Posterior cingulate gyrus (tissue), 11 donors: ENCODE measurements at regions not wholly inside any gene's neighbourhood (a gene's known extent, or its start where the extent isn't known, plus 50 kb on each side); places are given as distances from the start of the nearest gene placed in this dataset.

Experiments used
- DNase-seq, 10 donors: peaks; one replicate each; pipeline versions ENCODE4 v3.0.0 to v3.0.0-alpha.2; 2020 to 2021; ENCODE audit warnings: mixed read lengths in 3 of 10
- intact Hi-C: fragments of 100-400 bp; cut with DNase I; formaldehyde crosslinking; loops from one replicate; pipeline ENCODE4 v1.15.1; 2023

DNA sequence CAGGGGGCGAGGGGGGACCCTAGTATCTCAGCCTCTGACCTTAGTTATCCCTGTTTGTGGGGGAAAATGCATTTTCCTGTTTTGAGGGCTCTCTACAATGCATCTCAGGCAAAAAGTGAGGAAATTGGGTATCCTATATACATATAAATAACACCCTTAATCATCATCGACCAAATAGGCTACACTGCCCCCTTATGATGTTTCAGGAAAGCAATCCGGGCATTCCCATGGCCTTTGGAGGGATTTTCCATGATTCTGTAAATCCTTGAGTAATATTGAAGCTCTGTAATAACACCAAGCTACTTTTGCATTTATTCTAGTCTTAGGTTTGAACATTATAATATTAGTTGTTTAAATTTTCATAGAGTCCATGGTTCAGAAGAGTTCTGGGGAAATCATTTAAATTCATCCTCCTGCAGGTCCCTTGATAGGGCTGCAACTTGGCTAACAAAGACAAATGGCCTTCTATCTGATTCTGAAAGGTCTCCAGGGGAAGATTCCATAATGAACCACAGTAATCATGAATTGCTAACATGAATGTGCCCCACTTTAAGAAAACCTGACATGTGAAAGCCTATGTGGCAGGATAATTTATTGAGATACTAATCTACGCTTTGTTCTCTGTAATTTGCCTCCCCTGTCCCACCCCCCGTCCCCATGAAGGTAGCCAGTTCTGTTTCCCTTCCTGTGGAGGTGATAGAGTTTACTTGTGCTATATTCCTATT, 91.5 kb upstream of the SCOC start:
- no peak for DNase-seq
- intact Hi-C loops = no loop called here

DNA sequence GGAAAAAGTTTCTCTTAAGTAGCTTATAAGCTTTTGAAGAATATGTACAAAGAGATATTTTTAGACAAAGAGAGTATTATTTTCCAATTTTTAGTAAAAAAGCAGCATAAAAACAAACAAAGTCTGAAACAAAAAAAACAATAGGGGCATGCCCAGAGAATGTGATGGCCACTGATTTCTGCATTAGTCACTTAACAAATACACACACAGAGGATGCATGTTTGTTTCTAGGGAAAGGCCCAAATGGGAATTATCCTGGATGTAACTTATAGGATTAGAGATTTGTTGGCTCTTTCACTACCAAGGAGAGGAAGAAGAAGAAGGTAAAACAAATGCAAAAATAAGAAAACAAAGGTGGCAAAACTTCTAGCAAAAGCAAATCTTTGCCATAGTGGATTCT, 95.9 kb upstream of the SCOC start:
- intact Hi-C loops = no loop called here
- DNase-seq = no peak

DNA sequence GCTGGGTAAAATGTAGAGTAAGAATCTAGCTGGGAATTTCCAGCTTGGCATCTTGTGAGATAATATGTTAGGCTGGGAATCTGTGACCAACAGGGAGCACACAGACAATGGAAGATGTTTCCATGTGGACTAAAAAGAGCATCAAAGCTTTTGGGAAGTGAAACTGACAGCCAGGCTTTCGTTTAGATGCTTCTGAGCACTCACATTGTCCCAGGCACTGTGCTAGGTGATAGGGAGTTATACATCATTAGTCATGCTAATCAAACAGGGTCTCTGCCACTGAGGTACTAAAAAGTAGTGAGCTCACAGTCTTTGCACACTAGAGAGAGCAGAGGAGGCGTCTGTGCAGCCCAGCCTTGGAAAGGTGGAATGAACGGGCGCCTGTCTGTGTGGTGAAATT, 101.9 kb upstream of the SCOC start:
- no peak for DNase-seq
- intact Hi-C loops = no loop called here

DNA sequence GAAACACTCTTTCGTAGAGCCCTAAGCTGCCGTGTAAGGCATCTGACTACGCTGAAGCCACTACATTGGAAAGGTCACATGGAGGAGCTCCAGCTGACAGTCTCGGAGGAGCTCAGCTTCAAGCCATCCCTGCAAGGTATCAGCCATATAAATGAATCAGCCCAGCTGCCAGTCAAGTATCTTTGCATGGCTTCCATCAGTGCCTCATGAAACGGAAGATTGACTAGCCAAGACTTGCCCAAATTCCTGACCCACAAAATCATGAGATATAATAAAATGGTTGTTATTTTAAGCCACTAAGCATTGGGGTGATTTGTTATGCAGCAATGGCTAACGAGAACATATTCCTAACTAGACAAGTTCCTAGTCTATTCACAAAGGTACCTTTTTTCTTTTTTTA, 104.1 kb upstream of the SCOC start:
- no peak for DNase-seq
- intact Hi-C loops = no loop called here

DNA sequence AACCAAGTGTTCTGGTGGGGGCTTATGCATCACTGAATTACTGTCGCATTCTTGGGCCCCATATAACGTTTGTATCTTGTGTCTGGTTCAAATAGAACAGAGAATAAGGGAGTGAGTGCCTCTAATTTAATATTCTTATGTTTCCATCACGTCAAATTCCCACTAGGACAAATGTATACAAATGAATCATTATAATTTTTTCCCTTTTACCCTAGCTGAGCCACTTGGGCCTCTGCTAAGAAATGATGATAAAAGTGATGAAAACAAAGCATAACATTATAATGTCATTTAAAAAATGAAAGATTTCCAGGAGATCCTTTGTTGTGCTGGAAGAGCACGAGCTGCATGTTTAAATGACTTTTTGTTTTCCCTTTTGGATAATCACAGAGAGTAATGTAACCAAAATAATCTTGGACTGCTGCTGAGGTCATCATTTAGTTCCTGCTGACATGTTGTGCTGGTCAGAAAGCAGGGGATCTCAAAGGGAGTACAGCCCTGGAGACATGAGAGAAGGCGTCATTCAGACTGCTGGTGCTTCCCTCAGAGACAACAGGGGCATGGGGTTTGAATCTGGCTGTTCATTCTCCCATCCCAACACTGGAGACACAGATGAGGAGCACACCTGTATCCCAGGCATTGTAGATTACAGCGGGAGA, 105.1 kb upstream of the SCOC start:
- intact Hi-C loops = no loop called here
- no peak for DNase-seq

DNA sequence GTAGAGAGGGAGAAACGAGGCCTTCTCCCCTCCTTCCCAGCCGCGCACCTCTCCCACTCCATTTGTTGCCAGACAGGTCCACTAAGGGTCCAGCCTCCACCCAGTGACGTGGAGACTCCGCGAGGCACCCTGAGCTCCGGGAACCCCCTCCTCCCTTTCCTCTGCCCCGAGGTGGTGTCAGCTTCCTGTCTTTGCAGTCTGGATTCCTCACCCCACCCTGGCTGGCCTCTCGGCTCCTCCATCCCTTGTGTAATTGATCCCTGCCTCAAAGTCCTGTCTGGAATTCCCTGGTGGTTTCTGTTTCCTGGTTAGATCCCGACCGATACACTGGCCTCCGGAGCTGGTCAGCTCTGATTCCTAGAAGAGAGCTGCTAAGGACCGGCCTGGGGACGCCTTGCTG, 105.9 kb upstream of the SCOC start:
- no peak for DNase-seq
- intact Hi-C loops = no loop called here

DNA sequence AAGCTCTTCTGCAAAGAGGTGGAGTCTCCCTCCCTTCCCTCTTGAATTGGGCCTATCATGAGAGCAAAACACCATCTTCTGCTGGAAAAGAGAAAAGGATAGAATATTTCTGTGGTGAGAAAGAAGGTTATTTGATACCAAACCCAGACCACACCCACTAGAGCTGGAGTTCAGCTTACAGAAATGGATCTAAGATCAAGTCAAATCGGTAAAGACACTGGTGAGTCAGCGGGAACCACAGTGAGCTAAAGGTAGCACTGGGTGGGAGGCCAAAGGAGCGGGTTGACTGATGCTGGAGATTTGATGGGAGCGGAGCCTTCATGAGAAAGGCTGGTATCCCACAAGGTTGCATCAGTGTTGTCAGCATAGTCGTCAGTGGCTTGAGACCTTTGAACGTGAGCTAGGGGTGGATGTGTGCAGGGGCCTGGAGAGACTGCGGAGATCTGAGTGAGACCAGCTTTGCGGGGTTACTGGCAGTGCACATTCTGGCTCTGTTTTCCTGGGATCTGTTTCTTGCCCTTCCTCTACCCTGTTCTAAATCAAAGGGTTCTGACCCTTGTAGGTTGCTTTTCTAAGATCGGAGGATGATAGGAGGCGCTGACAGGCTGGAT, 106.4 kb upstream of the SCOC start:
- no peak for DNase-seq
- intact Hi-C loops = no loop called here

DNA sequence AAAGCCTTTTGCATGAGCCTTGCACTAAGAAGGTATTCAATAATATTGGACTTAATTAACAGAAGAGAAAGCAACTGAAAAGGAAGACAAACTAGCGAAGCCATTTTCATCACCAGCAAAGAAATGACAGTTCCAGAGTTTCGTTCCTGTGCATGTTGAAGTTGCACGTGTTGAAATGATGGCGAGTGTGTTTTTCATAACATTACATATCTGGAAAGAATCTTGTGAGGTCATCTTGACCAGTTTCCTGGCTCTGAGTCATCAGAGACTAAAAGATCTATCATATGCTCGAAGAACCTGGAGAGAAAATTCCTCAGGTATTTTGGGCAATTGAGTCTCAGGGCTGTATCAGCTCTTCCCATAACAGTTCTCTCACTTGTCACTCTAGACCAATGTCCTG, 106.2 kb upstream of the MAML3 start:
- intact Hi-C loops = no loop called here
- no peak for DNase-seq

DNA sequence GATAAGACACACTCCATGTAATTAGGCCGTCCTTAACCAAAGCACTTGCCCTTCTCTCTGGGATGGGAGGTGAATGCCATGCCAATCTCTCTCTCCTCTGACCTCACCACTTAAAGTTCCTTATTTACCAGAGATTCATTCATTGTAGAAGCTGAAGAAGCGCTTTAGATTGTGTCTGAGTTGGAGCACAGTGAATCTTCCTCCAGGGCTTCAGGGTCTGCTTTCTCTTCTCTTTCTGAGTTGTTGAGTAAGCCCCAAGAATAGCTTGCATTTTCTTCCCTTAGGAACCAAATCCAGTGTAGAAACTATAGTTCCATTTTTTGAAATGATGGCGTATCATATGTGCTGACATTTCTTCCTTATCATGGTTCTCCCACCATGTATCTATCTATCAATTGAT, 104.5 kb upstream of the MAML3 start:
- DNase-seq = no peak
- intact Hi-C loops = loop anchor here (2.0 to 10.0 kb wide), 2 partner anchors 68 to 604 kb away; no protein-coding TSS in a partner anchor

DNA sequence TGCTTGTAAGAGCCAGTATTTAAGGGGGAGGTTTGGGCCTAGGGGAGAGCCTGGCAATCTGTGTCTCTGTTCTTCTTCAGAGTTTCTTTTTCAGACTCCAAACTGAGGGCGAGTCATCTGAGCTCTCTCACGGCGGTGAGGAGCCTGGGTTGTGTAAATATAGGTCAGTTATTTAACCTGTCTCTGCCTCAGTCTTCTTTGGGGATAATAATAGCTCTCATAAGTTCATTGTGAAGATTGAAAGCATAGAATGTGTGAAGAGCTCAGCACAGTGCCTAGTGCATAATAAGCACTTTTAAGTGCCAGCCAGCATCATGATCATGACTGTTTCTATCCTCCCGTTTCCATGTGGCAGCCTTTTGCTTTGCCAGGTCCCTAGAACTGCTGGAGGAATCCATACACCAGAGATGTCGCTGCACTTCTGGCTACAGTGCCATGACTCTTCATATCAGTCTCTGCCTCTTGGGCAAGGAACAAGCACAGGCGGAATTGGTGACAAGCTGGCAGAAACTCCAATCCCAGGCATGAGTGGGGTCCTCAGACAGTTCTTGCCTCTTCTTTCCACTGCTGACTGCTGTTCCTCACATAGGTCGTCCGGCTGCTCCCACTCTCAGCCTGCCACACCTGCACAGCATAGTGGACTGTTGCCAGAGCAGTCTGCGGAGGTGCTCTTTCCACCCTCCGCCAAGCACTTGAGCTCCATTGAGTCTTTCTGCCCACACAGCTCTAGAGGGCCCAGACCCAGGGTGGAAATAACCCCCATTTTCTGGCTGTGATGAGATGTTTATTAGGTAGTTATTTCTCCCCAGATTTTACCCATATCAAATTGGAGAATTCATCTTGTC, 103.7 kb upstream of the MAML3 start:
- intact Hi-C loops = loop anchor here (2.0 to 10.0 kb wide), 2 partner anchors 69 to 603 kb away; no protein-coding TSS in a partner anchor
- DNase-seq = peak in 2 of 10 donors; percentile 34 to 82

DNA sequence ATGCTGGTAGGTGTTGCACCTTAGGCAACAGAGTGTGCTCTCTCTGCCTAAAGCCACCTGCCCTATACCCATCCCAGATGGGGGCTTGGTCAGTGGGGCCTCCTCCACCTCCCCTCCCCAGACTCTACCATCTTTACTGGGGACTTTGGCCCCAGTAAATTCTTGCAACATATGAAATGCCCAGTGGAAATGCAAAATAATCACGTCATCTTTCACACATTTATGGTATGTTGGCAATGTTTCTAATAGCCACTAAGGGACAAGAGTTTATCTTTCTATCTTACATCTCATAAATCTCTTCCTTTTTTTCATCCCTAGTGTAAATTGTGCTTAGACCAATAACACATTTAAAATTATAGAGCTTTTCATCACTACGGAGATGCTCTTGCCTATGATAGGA, 103.0 kb upstream of the MAML3 start:
- intact Hi-C loops = loop anchor here (10.0 kb wide), 1 partner anchor 602 kb away; no protein-coding TSS in a partner anchor
- DNase-seq = no peak

DNA sequence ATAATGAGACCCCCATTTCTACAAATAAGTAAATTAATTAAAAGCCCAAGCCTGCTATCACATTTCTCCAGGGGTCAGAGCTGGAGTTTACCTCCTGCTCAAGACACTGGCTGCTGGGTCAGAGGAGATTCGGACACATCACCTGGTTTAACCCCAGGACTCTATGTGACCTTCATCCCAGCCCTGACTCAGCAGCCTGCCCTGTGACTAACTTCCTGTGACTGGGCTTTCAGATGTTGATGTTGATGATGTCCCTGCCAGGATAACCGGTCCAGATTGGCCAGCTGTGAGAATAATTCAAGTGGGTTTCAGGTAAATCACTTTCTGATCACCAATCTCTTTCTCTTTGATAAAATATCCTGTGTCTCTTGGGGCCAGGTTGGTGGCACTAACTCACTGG, 102.4 kb upstream of the MAML3 start:
- intact Hi-C loops = loop anchor here (10.0 kb wide), 1 partner anchor 602 kb away; no protein-coding TSS in a partner anchor
- no peak for DNase-seq

DNA sequence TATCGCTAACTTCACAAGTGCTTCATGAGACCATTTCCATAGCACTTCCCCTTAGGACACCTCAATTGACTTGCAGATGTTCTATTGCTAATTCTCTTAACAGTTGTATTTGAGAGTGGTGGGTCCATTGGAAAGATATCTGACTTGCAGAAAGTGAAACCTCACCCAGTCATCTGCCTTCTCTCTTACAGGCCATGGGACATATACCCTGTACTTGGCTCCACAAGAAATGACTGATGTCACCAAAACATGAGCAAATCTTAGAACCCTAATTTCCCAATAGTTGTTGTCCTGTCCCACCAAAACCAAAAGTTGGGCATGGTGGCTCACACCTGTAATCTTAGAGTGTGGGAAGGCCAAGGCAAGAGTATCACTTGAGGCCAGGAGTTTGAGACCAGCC, 101.9 kb upstream of the MAML3 start:
- DNase-seq = no peak
- intact Hi-C loops = loop anchor here (10.0 kb wide), 1 partner anchor 601 kb away; no protein-coding TSS in a partner anchor

DNA sequence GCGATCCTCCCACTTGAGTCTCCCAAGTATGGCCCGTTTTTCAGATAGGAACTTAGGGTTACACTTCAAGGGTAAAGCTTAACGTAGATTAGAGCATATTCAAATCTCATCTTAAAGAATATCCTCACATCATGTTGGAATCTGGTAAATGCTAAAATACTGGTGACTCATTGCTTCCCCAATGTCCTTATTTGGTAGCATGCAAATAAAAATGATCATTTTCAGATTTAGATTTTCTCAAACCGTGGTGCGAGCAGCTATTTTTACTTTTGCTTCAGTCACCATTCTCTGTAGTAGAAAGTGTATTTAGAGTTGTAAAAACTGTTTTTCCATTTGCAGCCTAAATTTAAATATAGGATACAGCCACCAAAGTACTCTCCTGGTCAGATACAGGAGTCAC, 101.5 kb upstream of the MAML3 start:
- intact Hi-C loops = loop anchor here (10.0 kb wide), 1 partner anchor 601 kb away; no protein-coding TSS in a partner anchor

DNA sequence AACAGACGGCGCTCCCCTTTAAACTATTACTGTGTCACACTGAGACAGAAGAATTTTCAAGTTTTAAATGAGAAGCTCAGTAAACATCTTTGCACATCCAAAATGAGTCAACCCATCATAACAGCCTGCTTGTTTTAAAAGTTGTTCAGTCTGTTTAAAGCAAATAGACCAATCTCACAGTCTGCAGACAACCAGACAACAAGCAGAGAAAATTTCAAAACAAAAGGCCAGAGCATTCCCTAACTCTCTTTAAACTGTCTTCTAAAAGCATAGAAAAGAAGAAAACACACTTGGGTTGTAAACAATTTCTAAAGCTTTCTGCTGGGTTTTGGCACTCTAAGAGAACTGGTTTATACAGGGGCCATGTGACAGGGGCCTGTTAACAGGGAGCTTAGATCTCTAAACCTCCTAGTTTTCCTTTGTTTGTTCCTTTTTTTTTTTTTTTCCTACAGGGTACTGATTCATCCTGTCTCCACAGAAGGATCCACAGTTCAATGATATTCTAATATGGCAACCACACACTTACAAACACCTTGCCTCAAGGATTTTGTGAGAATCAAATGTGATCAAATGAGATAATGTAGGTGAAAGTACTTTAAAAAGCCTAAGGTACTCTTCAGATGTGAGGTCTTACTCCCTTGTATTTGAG, 100.8 kb upstream of the MAML3 start:
- no peak for DNase-seq
- intact Hi-C loops = loop anchor here (10.0 kb wide), 1 partner anchor 600 kb away; no protein-coding TSS in a partner anchor

More for the DNA sequence above, 101.5 kb upstream of the MAML3 start:
- no peak for DNase-seq

DNA sequence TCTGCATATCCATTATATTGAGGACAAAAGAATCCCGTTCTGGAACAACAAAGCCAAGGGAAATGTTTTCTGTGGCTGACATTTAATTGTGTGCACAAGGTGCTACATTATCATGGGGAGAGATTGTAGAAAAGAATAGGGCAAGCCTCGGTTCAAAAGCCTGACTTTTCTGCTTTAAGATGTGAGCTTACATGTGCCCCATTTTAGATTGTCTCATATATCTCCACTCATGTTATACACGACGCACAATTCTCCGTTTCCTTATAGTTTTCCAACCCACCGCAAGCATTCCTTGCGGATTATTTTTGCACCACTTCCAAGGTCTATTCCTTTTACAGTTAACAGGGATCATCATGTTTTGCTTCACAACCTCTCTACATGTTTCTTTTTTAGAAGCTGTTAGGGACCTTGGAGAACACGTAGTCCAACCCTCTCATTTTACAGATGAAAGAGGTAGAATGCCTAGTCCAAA, 99.6 kb upstream of the MAML3 start:
- intact Hi-C loops = loop anchor here (1.0 to 10.0 kb wide), 3 partner anchors 241 to 599 kb away; no protein-coding TSS in a partner anchor
- no peak for DNase-seq

DNA sequence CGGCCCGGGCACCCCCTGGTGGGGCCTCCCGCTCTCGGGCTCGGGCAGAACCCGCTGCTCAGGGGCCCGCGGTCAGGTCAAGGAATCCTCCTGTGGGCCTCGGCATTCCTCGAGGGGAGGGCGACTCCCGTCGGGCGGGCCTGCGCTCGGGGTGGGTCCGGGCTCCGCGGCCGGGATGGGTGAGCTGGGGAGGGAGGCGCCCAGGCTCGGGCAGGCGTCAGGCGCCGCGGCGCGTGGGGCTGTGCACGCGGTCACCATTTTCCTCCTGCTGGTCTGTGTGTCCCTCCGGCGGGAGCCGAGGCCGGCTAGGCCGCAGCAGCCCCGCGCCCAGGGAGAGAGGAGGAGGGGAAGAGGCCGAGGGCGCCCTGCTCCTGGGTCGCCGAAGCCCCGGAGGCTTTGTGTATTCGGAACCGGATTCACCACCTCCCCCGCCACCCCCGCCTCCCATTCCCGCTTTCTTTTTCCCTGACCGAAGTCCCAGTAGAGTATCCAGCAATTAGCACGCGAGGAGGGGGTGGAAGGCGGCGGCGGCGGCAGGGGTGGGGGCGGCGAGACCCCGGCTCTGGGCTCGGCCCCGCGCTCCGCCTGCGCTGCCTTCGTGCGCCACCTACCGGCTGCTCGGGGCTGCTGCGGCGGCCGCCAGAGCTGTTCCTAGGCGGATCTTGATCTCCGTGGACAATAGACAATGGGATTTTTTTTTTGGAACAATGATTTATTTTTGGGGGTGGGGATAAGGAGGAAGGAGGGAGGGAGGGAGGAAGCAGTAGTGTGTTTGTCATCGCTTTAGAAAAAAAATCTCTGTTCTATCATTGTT, 99.0 kb upstream of the MAML3 start:
- intact Hi-C loops = loop anchor here (1.0 to 10.0 kb wide), 4 partner anchors 99 to 598 kb away; partner anchors contain the start of gene MAML3
- DNase-seq = peak; percentile 65 to 97 (median 78)

DNA sequence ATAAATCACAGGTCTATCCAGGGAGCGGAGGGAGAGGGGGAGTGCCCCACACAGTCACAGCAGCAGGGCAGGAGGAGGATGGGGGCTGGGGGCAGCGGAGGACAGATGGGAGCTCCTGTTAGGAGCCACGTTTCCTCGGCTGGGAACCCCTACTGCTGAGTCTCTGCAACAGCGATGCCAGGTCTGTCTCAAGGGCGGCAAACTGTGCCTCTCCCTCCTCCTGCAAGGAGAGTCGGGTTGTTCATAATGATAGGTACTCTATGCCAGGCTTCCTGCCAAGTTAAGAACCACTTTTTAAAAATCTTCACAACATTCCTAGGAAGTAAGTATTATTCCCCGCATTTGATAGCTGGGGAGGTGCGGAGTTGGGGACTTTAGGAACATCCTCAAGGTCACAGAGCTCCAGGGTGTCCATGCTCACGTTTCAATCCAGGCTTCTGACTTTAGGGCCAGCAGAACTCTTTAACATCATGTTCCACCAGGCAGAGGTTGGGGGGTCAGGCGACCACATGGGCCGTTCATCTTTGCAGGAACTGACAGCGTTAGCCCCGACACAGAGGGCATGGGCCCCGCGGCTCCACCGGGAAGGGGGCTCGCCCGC, 98.3 kb upstream of the MAML3 start:
- intact Hi-C loops = loop anchor here (1.0 to 10.0 kb wide), 3 partner anchors 98 to 597 kb away; partner anchors contain the start of gene MAML3
- peak in 4 of 10 donors; percentile 17 to 81 (median 46) for DNase-seq
